Natural killer cell (primary cell): ENCODE measurements at regions not wholly inside any gene's neighbourhood (a gene's known extent, or its start where the extent isn't known, plus 50 kb on each side); places are given as distances from the start of the nearest gene placed in this dataset.

Experiments used
- ATAC-seq, 3 donors: fragments of 150-1000 bp in 2 of 3; fragments of 200-7000 bp in 1 of 3; cut with Tn5 transposase; 1 replicate in 1 of 3; 2 replicates in 2 of 3; pipeline ENCODE4 v1.10.0; 2021; ENCODE audit warnings: mild to moderate bottlenecking in 2 of 3, moderate library complexity in 2 of 3
- DNase-seq, 2 donors: peaks; one replicate each; pipeline versions ENCODE4 v3.0.0 to v3.0.0-alpha.2; 2013 to 2021; ENCODE audit warnings: mixed read lengths in 1 of 2
- H3K27ac ChIP-seq: one replicate; pipeline ENCODE4 v1.5.1; 2013; ENCODE audit warnings: mild to moderate bottlenecking, low read length
- H3K27me3 ChIP-seq: one replicate; pipeline ENCODE4 v1.6.1; 2013; ENCODE audit warnings: low read length; ENCODE audit not compliant: control insufficient read depth, insufficient read depth
- H3K36me3 ChIP-seq: one replicate; pipeline ENCODE4 v1.6.1; 2013; ENCODE audit warnings: low read length; ENCODE audit not compliant: control insufficient read depth, insufficient read depth
- H3K4me1 ChIP-seq: one replicate; pipeline ENCODE4 v1.6.1; 2013; ENCODE audit warnings: low read length; ENCODE audit not compliant: control insufficient read depth, insufficient read depth
- H3K4me3 ChIP-seq: one replicate; pipeline ENCODE4 v1.5.1; 2013; ENCODE audit warnings: low read length
- H3K9me3 ChIP-seq: one replicate; pipeline ENCODE4 v1.6.1; 2013; ENCODE audit warnings: low read length; ENCODE audit not compliant: control insufficient read depth, insufficient read depth
- H3K27ac Mint-ChIP-seq, 2 donors: one replicate each; pipeline ENCODE4 v1.8.0; 2022; ENCODE audit warnings: mild to moderate bottlenecking in 2 of 2, mixed read lengths in 2 of 2, moderate library complexity in 1 of 2
- H3K27me3 Mint-ChIP-seq, 2 donors: one replicate each; pipeline ENCODE4 v1.8.0; 2022; ENCODE audit warnings: low read depth in 2 of 2, mixed read lengths in 2 of 2
- H3K36me3 Mint-ChIP-seq: one replicate; pipeline ENCODE4 v1.8.0; 2022; ENCODE audit warnings: mixed read lengths
- H3K4me1 Mint-ChIP-seq, 2 donors: one replicate each; pipeline ENCODE4 v1.8.0; 2022; ENCODE audit warnings: mixed read lengths in 2 of 2
- H3K4me3 Mint-ChIP-seq: one replicate; pipeline ENCODE4 v1.8.0; 2022; ENCODE audit warnings: mild to moderate bottlenecking, moderate library complexity, mixed read lengths
- H3K9me3 Mint-ChIP-seq, 2 donors: one replicate each; pipeline ENCODE4 v1.8.0; 2022; ENCODE audit warnings: mixed read lengths in 2 of 2
- WGBS: methylation state at CpG from one replicate; pipeline ENCODE4 v1.1.7; 2013; ENCODE audit warnings: missing lambda C conversion rate; ENCODE audit not compliant: insufficient coverage; 5-methylcytosine and 5-hydroxymethylcytosine counted together
- intact Hi-C: fragments of 100-400 bp; cut with micrococcal nuclease; formaldehyde crosslinking; loops from one replicate; pipeline ENCODE4 v1.14.2; 2022
- TF ChIP-seq, protein P1 (sequence below): fragments of 200-600 bp; IDR thresholded peaks from one replicate; pipeline ENCODE4 v1.8.0; 2022; ENCODE audit warnings: antibody characterized with exemption

DNA sequence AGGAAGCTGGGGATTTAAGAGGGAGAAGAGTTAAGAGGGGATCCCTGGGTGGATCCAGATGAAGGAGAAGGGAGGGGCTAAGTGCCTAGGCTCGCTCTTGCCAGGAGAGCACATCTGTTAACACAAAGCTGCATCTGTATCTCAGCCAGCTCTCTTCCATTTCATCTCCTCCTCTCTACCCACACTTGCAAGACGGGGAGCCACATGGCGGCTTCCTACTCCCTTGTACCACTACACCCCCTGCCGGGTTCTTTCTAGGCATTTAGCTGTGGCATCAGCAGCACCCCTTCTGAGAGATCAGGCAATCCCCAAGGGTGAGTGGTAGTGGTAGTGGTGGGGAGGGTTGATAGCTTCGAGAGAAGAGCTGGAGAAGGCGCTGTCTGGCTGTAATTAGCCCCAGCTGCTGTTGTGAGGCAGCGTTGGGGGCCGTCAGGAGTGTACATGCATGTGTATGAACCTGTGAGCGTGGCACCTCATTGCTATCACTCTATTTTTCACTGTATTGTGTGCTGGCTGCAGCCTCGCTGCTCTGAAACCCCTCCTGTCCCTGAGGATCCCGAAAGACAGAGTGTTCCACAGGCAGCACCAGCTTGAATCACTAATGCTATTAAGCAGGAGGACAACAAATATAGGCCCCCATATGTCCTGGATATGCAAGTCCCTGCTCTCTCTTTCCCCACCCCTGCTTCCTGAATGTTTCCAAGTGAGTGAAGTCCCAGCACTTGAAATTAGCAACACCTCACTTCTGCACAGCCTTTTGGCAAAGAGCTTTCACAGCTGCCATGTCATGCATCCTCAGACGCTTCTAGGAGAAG, 73.7 kb downstream of the RTL9 start:
- ATAC-seq (no peak), DNase-seq (no peak)
- Histone ChIP-seq H3K4me1 (no peaks in the 10 kb centered on the region), H3K9me3 (no peaks in the 10 kb centered on the region), H3K36me3 (no peaks in the 10 kb centered on the region), H3K4me3 (no peak overlapping the region), H3K27ac (no peak overlapping the region), H3K27me3 (no peaks in the 10 kb centered on the region)
- no peak overlapping the region for H3K27ac Mint-ChIP-seq
- WGBS, result 80% methylated on average over 8 of the region's 12 CpGs
- TF ChIP-seq, protein P1, sequence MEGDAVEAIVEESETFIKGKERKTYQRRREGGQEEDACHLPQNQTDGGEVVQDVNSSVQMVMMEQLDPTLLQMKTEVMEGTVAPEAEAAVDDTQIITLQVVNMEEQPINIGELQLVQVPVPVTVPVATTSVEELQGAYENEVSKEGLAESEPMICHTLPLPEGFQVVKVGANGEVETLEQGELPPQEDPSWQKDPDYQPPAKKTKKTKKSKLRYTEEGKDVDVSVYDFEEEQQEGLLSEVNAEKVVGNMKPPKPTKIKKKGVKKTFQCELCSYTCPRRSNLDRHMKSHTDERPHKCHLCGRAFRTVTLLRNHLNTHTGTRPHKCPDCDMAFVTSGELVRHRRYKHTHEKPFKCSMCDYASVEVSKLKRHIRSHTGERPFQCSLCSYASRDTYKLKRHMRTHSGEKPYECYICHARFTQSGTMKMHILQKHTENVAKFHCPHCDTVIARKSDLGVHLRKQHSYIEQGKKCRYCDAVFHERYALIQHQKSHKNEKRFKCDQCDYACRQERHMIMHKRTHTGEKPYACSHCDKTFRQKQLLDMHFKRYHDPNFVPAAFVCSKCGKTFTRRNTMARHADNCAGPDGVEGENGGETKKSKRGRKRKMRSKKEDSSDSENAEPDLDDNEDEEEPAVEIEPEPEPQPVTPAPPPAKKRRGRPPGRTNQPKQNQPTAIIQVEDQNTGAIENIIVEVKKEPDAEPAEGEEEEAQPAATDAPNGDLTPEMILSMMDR, result no peak
- no peaks in the 10 kb centered on the region for H3K9me3 Mint-ChIP-seq
- H3K4me1 Mint-ChIP-seq, result no peaks in the 10 kb centered on the region
- H3K27me3 Mint-ChIP-seq, result peaks cover 7 to 32% of the 10 kb centered on the region in 2 donors
- no peak overlapping the region for H3K4me3 Mint-ChIP-seq
- intact Hi-C loops, result no loop called here
- H3K36me3 Mint-ChIP-seq, result no peaks in the 10 kb centered on the region

DNA sequence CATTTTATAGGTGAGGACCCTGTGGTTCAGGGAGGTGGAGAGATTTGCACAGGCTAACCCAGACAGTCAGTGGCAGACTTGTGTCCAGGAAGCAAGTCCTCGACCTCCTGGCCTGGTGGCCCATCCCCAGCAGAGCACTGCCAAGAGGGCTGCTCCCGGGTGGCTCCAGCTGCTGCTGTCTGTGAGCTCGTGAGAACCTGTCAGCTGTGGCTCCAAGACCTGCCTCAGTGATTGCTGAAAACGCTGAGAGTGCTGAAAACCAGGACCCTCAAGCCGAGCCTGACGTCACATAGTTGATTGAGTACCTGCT, 74.2 kb downstream of the RTL9 start:
- H3K4me3 Mint-ChIP-seq, result no peak overlapping the region
- no peaks in the 10 kb centered on the region for H3K9me3 Mint-ChIP-seq
- no peaks in the 10 kb centered on the region for H3K9me3 ChIP-seq
- no peaks in the 10 kb centered on the region for H3K36me3 ChIP-seq
- intact Hi-C loops, result no loop called here
- H3K27me3 Mint-ChIP-seq, result peaks cover 7 to 29% of the 10 kb centered on the region in 2 donors
- no peak overlapping the region for H3K4me3 ChIP-seq
- WGBS, result 72% methylated on average over 6 of the region's 6 CpGs
- no peak overlapping the region for H3K27ac Mint-ChIP-seq
- no peak overlapping the region for H3K27ac ChIP-seq
- TF ChIP-seq, protein P1, result no peak
- DNase-seq, result no peak
- H3K27me3 ChIP-seq, result no peaks in the 10 kb centered on the region
- no peaks in the 10 kb centered on the region for H3K36me3 Mint-ChIP-seq
- ATAC-seq, result no peak
- H3K4me1 ChIP-seq, result no peaks in the 10 kb centered on the region
- no peaks in the 10 kb centered on the region for H3K4me1 Mint-ChIP-seq

DNA sequence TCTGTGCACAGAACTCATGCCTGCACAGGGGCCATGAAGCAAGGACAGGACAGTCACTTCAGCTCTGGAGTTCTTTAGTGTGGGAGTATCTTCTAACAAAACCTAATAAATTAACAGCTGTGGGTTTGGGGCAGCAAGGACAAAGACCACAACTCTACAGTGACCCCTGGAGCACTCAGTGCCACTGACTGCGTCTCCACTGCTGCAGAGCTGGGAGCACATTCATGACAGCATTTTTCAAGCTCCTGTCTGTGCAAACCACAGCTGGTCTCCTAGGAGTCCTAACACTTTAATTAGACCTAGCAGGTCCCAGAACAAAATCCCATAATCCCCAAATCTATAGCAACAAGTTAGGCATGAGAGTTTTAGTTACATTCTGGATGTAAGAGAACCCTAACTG, 76.5 kb downstream of the RTL9 start:
- no peak overlapping the region for H3K4me3 Mint-ChIP-seq
- WGBS, result 75% methylated on average over 1 of the region's 1 CpG
- no peaks in the 10 kb centered on the region for H3K36me3 Mint-ChIP-seq
- TF ChIP-seq, protein P1, result no peak
- Histone ChIP-seq H3K27ac (no peak overlapping the region), H3K4me3 (no peak overlapping the region), H3K27me3 (no peaks in the 10 kb centered on the region), H3K36me3 (no peaks in the 10 kb centered on the region), H3K9me3 (no peaks in the 10 kb centered on the region), H3K4me1 (no peaks in the 10 kb centered on the region)
- H3K27me3 Mint-ChIP-seq, result peaks cover 7 to 20% of the 10 kb centered on the region in 2 donors
- H3K27ac Mint-ChIP-seq, result no peak overlapping the region
- no peaks in the 10 kb centered on the region for H3K4me1 Mint-ChIP-seq
- intact Hi-C loops, result no loop called here
- ATAC-seq, result no peak
- DNase-seq, result no peak
- H3K9me3 Mint-ChIP-seq, result no peaks in the 10 kb centered on the region

- H3K4me3 ChIP-seq, result no peak overlapping the region
- no peaks in the 10 kb centered on the region for H3K36me3 Mint-ChIP-seq
- H3K27ac Mint-ChIP-seq, result no peak overlapping the region
- no peak overlapping the region for H3K4me3 Mint-ChIP-seq
- H3K4me1 ChIP-seq, result no peaks in the 10 kb centered on the region
- H3K9me3 ChIP-seq, result no peaks in the 10 kb centered on the region
- H3K36me3 ChIP-seq, result no peaks in the 10 kb centered on the region
- TF ChIP-seq, protein P1, result no peak
- DNase-seq, result no peak
- no peak for ATAC-seq
- no peaks in the 10 kb centered on the region for H3K27me3 ChIP-seq
- H3K27me3 Mint-ChIP-seq, result peaks cover 7 to 26% of the 10 kb centered on the region in 2 donors
- H3K27ac ChIP-seq, result no peak overlapping the region
- H3K4me1 Mint-ChIP-seq, result no peaks in the 10 kb centered on the region
- intact Hi-C loops, result no loop called here
- H3K9me3 Mint-ChIP-seq, result no peaks in the 10 kb centered on the region
Observed at GRCh38 chrX:110436523-110436922, 77.9 kb downstream of the RTL9 start.
